ENCODE measurements at regions not wholly inside any gene's neighbourhood (a gene's known extent, or its start where the extent isn't known, plus 50 kb on each side); places are given as distances from the start of the nearest gene placed in this dataset.

- Histone ChIP-seq H2BK5ac (ENCODE audit: low read depth, low read length, poor library complexity, severe bottlenecking) (no peak overlapping the region), H4K91ac (ENCODE audit: insufficient read depth, low read depth, low read length) (no peak overlapping the region), H3K4me3 (ENCODE audit: insufficient read depth, low read depth, low read length) (no peak overlapping the region), H3K79me1 (ENCODE audit: low read depth in 1 of 2, low read length in 2 of 2) (no peaks in the 10 kb centered on the region), H3K9me3 (ENCODE audit: control insufficient read depth, insufficient read depth, low read length) (no peaks in the 10 kb centered on the region), H2AFZ (replicated peaks; ENCODE audit: low read length, poor library complexity) (no peak overlapping the region), H3K4me1 (ENCODE audit: control insufficient read depth, insufficient read depth, low read length) (no peaks in the 10 kb centered on the region), H3K9ac (ENCODE audit: low read depth, low read length) (no peak overlapping the region), H3K27ac (ENCODE audit: insufficient read depth, low read length) (no peak overlapping the region), H4K20me1 (ENCODE audit: insufficient read depth, low read length) (no peaks in the 10 kb centered on the region), H3K23ac (ENCODE audit: low read depth, low read length) (no peak overlapping the region), H4K8ac (ENCODE audit: low read depth in 2 of 2, low read length in 2 of 2) (no peak overlapping the region), H2AK9ac (replicated peaks; ENCODE audit: low read depth, low read length, poor library complexity) (no peak overlapping the region), H3K4me2 (ENCODE audit: low read depth, low read length) (no peak overlapping the region), H2BK120ac (ENCODE audit: low read depth, low read length) (no peak overlapping the region), H3K18ac (ENCODE audit: low read depth, low read length) (no peak overlapping the region), H4K5ac (ENCODE audit: low read depth, low read length) (no peak overlapping the region), H3K9me1 (ENCODE audit: insufficient read depth, low read length) (no peaks in the 10 kb centered on the region), H3K14ac (replicated peaks; ENCODE audit: low read depth, low read length) (no peak overlapping the region), H3K27me3 (ENCODE audit: control insufficient read depth, insufficient read depth, low read length) (no peaks in the 10 kb centered on the region), H3K56ac (ENCODE audit: extremely low read depth, insufficient read depth, low read length) (no peak overlapping the region), H2AK5ac (ENCODE audit: low read depth, low read length) (no peak overlapping the region), H3K36me3 (ENCODE audit: control insufficient read depth, insufficient read depth, low read length) (no peaks in the 10 kb centered on the region), H2BK15ac (ENCODE audit: low read depth, low read length) (no peak overlapping the region), H3K4ac (ENCODE audit: low read depth, low read length) (no peak overlapping the region), H2BK20ac (ENCODE audit: low read depth, low read length) (no peak overlapping the region)
- intact Hi-C loops (cut with micrococcal nuclease), result no loop called here
- TF ChIP-seq SMC3 (IDR thresholded peaks at IDR 0.05; ENCODE audit: low read depth, low read length), result no peak
- no peak for TF ChIP-seq MXI1 (IDR thresholded peaks at IDR 0.05; ENCODE audit: borderline replicate concordance, low read depth, low read length)
- no peak for TF ChIP-seq RCOR1 (IDR thresholded peaks at IDR 0.05; ENCODE audit: insufficient replicate concordance, low read length)
- TF ChIP-seq, protein P1, sequence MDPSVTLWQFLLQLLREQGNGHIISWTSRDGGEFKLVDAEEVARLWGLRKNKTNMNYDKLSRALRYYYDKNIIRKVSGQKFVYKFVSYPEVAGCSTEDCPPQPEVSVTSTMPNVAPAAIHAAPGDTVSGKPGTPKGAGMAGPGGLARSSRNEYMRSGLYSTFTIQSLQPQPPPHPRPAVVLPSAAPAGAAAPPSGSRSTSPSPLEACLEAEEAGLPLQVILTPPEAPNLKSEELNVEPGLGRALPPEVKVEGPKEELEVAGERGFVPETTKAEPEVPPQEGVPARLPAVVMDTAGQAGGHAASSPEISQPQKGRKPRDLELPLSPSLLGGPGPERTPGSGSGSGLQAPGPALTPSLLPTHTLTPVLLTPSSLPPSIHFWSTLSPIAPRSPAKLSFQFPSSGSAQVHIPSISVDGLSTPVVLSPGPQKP (IDR thresholded peaks at IDR 0.05; ENCODE audit: borderline replicate concordance, low read depth, low read length), result no peak
- in situ Hi-C loops (cut with MboI; ENCODE audit: low sequenced_read_pairs), result no loop called here
- no peak for DNase-seq
- BruUV-seq (replicated peaks), result no TSS peak
- CTCF ChIA-PET, result no interaction called here
- dilution Hi-C loops (cut with HindIII; ENCODE audit: low sequenced_read_pairs, unreplicated experiment), result no loop called here
- POLR2A ChIA-PET (ENCODE audit: unreplicated experiment), result no interaction called here
- no CpG with 5 or more reads among the region's 3 CpGs for WGBS, 2 experiments (ENCODE audit: extremely low coverage in 2 of 2, insufficient read length in 1 of 2)
- ATAC-seq (ENCODE audit: low read depth), result no peak
Observed at GRCh38 chr6:23732521-23732920, 393.5 kb upstream of the NRSN1 start.
